ENCODE measurements at regions not wholly inside any gene's neighbourhood (a gene's known extent, or its start where the extent isn't known, plus 50 kb on each side); places are given as distances from the start of the nearest gene placed in this dataset.

- peak; percentile 20 to 80 for DNase-seq
- Histone ChIP-seq H3K79me2 (ENCODE audit: low read depth) (no peaks in the 10 kb centered on the region), H3K27ac (no peak overlapping the region), H3K4me1 (replicated peaks; ENCODE audit: insufficient read depth) (0 out of 2 replicates have a peak, but pooled peaks cover 6% of the 10 kb centered on the region), H3K4me2 (peak overlapping the region; percentile 42), H3K9me3 (ENCODE audit: insufficient read depth, low read depth) (no peaks in the 10 kb centered on the region), H3K27me3 (ENCODE audit: insufficient read depth, low read depth) (peaks cover 20% of the 10 kb centered on the region), H3K36me3 (ENCODE audit: low read depth) (no peaks in the 10 kb centered on the region), H4K20me1 (ENCODE audit: insufficient read depth) (no peaks in the 10 kb centered on the region), H3K4me3 (no peak overlapping the region), H3K9me2 (ENCODE audit: insufficient read depth) (no peaks in the 10 kb centered on the region), H2AFZ (no peak overlapping the region), H3F3A (ENCODE audit: insufficient read depth, low read depth) (no peaks in the 10 kb centered on the region)
- no TSS peak for BruUV-seq (replicated peaks)
- no peak for TF ChIP-seq CTCF (conservative IDR thresholded peaks at IDR 0.05)
- TF ChIP-seq EZH2 (IDR thresholded peaks at IDR 0.05; ENCODE audit: low read depth) = no peak
- CTCF ChIA-PET = no interaction called here
- POLR2A ChIA-PET (ENCODE audit: unreplicated experiment) = interaction anchor here (0.5 kb wide), 1 partner anchor 34 kb away, joined by 6 read pairs; no protein-coding TSS in a partner anchor
- intact Hi-C loops (cut with micrococcal nuclease; ENCODE audit: unreplicated experiment) = loop anchor here (5.0 kb wide), 1 partner anchor 773 kb away; no protein-coding TSS in a partner anchor
These were observed 62.9 kb upstream of the URI1 start for GRCh38 chr19:29878973-29879654.

- Histone ChIP-seq H3K4me2 (no peak overlapping the region), H3F3A (ENCODE audit: insufficient read depth, low read depth) (no peaks in the 10 kb centered on the region), H3K36me3 (ENCODE audit: low read depth) (no peaks in the 10 kb centered on the region), H3K4me3 (no peak overlapping the region), H3K4me1 (replicated peaks; ENCODE audit: insufficient read depth) (0 out of 2 replicates have a peak, but pooled peaks cover 6% of the 10 kb centered on the region), H3K27me3 (ENCODE audit: insufficient read depth, low read depth) (peaks cover 25% of the 10 kb centered on the region), H4K20me1 (ENCODE audit: insufficient read depth) (no peaks in the 10 kb centered on the region), H3K9me2 (ENCODE audit: insufficient read depth) (no peaks in the 10 kb centered on the region), H2AFZ (no peak overlapping the region), H3K27ac (no peak overlapping the region), H3K9me3 (ENCODE audit: insufficient read depth, low read depth) (no peaks in the 10 kb centered on the region), H3K79me2 (ENCODE audit: low read depth) (no peaks in the 10 kb centered on the region)
- ChIA-PET POLR2A (ENCODE audit: unreplicated experiment) (interaction anchor here (0.5 kb wide), 1 partner anchor 35 kb away, joined by 6 read pairs; no protein-coding TSS in a partner anchor), CTCF (no interaction called here)
- intact Hi-C loops (cut with micrococcal nuclease; ENCODE audit: unreplicated experiment) = loop anchor here (5.0 kb wide), 1 partner anchor 773 kb away; no protein-coding TSS in a partner anchor
- BruUV-seq (replicated peaks) = no TSS peak
- TF ChIP-seq EZH2 (IDR thresholded peaks at IDR 0.05; ENCODE audit: low read depth) (no peak), CTCF (conservative IDR thresholded peaks at IDR 0.05) (no peak)
- no peak for DNase-seq
These were observed 62.4 kb upstream of the URI1 start for GRCh38 chr19:29879655-29879974.

- Histone ChIP-seq H2AFZ (no peak overlapping the region), H3F3A (ENCODE audit: insufficient read depth, low read depth) (no peaks in the 10 kb centered on the region), H3K9me2 (ENCODE audit: insufficient read depth) (no peaks in the 10 kb centered on the region), H3K4me3 (no peak overlapping the region), H3K4me2 (no peak overlapping the region), H3K79me2 (ENCODE audit: low read depth) (no peaks in the 10 kb centered on the region), H3K27ac (no peak overlapping the region), H3K27me3 (ENCODE audit: insufficient read depth, low read depth) (peaks cover 28% of the 10 kb centered on the region), H3K9me3 (ENCODE audit: insufficient read depth, low read depth) (no peaks in the 10 kb centered on the region), H4K20me1 (ENCODE audit: insufficient read depth) (no peaks in the 10 kb centered on the region), H3K36me3 (ENCODE audit: low read depth) (no peaks in the 10 kb centered on the region), H3K4me1 (replicated peaks; ENCODE audit: insufficient read depth) (0 out of 2 replicates have a peak, but pooled peaks cover 6% of the 10 kb centered on the region)
- no peak for TF ChIP-seq EZH2 (IDR thresholded peaks at IDR 0.05; ENCODE audit: low read depth)
- no peak for TF ChIP-seq CTCF (conservative IDR thresholded peaks at IDR 0.05)
- no peak for DNase-seq
- intact Hi-C loops (cut with micrococcal nuclease; ENCODE audit: unreplicated experiment) = loop anchor here (10.0 kb wide), 1 partner anchor 414 kb away; no protein-coding TSS in a partner anchor
- ChIA-PET POLR2A (ENCODE audit: unreplicated experiment) (no interaction called here), CTCF (no interaction called here)
- BruUV-seq (replicated peaks) = no TSS peak
These were observed 61.4 kb upstream of the URI1 start for GRCh38 chr19:29880498-29881081.

All from PC-9 (cell line).